ENCODE measurements at regions not wholly inside any gene's neighbourhood (a gene's known extent, or its start where the extent isn't known, plus 50 kb on each side); places are given as distances from the start of the nearest gene placed in this dataset.

DNA sequence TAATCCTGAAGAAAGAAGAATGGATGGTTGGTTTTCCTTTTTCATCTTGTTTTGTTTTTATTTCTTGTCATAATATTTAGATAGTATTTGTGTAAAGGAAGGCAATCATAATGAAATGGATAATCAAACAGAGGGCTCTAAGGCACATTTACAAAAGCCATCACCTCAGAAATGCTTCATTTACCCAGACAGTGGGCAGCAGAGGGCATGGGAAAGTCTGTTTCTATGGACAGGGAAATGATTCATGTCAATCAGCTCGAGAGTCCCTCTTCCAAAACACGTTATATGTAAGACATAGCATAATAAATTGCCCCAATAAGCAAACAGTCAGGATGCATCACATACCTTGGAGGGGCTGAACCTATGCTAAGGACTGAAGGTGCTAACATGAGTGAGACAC lies 426.1 kb downstream of the PLPP3 start:
- no peak for DNase-seq (ENCODE audit: low spot score)

DNA sequence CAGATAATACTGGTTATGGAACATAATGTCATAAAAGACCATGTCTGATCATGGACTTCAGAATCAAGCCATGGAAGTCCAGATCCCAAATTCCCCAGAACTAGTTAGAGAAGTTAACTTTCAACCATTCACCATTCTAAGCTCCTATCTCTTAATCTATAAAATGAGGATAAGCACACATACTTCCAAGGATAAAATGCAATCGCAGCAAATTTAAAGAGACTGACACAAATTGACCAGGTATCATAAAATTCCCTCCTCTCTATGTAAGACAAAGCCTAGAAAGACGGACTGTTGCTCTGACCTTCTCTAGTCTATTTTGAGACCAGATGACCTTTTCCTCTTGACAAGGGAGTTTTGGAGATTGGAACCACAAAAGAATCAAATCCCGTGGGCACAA lies 426.7 kb downstream of the PLPP3 start:
- DNase-seq (ENCODE audit: low spot score), result no peak

DNA sequence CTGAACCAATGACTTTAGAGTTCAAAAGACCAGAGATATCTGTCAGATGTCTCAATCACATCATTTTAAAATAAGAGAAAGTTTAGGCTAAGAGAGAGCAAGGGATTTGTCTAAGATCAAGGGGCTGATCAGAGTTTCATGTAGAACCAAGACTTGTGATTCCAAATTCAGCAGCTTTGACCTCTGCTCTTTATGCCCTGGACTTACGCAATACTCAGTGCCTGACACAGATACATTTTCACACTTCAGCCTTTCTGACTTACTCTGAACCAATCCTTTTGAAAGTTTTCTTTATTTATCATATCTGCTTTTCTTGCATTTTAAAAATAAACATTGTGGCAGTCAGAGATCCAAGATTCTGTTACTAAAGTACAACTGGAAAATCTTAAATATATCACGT lies 428.0 kb downstream of the PLPP3 start:
- no peak for DNase-seq (ENCODE audit: low spot score)

DNA sequence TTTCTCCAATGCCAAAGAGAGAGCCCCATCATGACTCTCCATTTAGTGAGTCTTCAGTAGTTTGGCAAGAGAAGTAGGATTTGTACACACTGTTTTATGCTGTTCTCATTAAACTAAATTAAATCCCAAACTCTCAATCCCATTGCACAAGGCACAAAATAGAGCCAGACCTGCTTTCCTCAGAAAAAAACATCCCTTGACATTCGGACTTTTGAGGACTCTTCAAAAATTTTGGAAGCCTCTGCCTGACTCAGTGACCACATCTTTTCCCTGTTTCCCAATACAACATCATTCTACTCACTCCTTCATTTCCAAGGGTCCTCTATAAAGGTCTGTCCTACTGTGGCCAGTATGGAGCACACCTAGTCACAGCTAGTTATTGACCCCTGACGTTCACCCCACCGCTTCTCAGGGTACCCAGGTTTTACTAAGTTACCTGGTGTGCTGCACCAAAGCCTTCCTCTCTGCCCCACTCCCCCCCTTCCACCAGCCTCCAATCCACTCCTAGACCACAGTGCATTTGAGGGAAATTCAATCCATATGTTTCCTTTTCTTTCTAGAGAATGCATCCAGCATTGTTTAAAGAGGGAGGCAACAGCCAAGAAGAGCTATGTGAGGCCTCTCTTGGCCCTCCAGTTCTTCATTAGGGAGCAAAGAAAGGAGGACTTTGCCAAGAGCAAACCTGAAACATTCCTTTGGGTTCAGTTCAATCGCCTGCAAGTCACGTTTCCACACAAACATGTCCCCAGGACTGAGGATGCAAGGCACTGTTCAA lies 428.7 kb downstream of the PLPP3 start:
- DNase-seq (ENCODE audit: low spot score), result no peak

DNA sequence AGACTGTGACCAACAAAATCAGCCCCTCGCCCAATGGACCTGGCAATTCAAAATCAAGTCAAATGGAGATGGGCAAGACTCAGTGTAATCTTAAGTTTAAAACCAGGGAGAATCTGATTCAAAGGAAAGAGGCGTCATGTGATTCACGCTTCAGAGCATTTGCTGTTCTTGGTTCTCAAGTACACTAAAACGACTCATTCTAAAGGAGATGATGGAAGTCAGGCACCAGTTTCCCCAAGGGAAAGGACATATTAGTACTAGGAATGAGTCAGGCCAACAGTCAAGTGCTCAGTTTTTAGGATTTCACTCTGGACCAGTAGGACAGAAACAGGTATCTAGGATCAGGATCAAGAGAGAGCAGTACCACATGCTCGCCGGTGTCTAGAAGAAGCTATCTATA lies 429.6 kb downstream of the PLPP3 start:
- DNase-seq (ENCODE audit: low spot score), result no peak

DNA sequence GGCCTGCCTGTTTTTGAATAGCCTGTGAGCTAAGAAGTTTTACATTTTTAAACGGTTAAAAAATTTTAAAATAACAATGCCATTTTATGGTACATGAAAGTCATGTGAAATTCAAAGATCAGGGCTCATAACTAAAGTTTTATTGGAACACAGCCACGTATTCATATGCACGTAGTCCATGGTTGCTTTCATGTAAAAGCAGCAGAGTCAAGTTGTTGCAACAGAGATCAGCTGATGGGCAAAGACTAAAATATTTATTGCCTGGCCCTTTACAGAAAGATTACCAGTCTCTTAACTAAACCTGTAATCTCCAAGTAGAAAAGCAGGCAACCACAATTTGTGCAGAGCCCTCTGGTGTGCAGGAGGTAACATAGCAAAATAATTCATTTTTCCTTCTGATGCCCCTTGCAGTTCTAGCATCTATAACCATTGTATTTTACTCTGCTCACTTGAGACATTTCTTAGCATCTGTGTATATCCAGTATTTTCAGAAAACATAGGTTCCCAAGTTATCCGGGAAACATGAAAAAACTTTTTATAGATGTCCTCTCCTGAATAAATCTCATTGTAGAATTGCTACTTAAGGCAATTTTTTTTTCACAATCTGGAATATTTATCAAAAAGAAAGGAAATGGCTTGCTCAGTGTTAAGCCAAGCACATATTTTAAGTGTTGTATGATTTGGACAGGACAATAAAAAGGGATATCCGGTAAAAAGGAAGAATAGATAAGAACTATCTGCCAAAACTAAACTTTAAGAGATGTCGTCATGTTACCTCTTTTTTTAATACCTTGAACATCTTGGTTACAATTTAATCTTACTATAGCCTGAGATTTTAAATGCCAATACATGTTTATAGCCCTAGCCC lies 430.8 kb downstream of the PLPP3 start:
- DNase-seq (ENCODE audit: low spot score), result peak; percentile 4

DNA sequence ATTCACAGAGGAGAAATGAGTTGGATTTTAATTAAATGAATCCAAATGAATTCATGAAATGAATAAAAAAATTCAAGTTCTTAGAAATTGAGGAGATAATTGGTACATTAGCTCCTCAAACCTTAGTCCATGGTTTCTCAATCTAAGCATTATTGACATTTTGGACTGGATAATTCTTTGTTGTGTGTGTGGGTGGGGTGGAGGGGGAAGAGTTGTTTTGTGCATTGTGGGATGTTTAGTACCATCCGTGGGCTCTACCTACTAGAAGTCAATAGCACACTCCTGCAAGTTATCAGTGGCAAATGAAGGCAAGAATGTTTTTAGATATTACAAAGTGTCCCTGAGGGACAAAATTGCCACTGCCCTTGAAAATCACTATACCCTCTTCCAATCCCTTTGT lies 431.9 kb downstream of the PLPP3 start:
- no peak for DNase-seq (ENCODE audit: low spot score)

DNA sequence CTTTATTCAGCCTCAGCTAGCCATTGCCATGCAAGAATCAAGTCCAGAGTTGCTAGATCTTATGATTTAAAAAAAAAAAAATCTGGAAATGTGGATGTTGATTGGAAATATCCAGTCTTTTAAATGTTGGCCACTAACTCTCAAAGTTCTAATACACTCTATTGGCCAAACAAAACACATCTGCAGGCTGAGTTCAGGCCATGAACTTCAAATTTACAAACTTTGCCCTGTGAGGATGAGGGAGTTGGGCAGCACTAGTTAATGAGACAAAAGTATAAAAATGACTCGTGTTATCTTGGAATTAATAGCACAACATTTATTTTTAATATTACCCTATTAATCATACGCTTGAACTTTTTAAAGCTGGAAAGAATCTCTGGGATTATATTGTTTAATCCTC lies 432.3 kb downstream of the PLPP3 start:
- DNase-seq (ENCODE audit: low spot score), result no peak

DNA sequence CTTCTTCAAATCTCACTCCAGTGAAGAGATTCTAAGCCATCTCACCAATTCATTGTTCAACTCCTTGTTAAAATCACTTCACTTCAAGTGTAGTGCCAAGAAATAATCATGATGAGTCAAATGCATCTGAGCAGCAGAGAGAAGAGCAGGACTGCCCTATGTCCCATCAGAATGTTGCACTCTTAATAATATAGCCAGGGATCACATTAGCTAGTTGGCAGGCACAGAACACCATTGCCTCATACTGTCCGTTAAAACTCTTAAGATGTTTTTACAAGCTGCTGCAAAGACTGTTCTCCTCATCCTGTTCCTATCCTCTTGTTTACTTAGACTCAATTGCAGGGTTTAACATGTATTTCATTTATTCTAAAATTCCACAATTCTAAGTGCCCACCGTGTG lies 432.9 kb downstream of the PLPP3 start:
- no peak for DNase-seq (ENCODE audit: low spot score)

DNA sequence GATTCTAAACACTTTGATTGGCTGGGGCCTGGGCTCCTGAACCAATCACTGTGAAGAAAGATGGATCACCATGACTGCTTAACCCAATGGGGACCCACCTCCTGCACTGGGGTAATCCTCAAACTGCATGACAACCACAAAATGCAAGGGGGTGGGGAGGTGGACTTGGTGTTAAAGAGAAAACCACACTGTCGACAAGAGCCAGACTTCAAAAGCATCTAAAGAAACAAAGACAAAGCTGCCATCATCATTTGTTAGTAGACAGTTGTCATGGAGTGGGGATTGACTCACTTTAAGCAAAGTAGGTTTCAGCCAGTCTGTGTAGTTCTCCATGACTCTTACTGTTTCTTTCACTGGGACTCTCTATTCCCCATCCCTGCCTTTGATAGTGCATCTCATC lies 433.8 kb downstream of the PLPP3 start:
- DNase-seq (ENCODE audit: low spot score), result no peak

DNA sequence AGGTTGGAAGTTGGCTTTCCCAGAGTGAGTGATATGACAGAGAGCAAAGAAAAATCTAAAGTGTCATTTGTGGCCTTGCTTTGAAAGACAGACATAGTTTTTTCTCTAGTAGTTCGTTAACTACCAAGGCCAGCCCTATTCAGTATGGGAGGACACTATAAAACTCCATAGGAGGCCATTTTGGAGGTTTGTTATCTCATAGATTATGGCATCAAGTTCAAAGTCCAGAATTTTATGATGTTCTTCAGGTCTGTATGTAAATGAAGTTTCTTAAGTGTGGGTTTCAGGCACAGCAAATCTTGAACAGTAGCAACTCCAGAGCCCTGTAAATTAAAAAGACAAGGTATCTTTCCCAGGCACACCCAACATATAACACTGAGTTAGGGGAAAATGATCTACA lies 437.1 kb downstream of the PLPP3 start:
- no peak for DNase-seq (ENCODE audit: low spot score)

DNA sequence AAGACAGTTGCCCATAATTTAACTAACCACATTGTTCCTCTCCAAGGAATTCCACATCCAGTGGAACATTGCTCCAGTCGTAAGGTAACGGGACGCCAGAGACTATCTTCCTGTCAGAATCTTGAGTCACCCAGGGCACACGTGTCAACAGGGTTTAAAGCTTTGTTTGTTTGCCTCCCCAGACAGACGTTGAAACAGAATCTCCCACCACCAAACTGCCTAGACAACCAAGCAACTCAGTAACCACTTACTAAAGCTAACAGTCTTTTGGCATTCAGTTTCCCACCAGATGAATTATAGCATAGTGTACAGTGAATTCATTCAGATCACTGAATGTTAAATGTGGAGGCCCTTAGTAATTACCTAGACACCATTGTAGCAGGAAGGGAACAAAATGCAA lies 439.5 kb downstream of the PLPP3 start:
- DNase-seq (ENCODE audit: low spot score), result no peak

DNA sequence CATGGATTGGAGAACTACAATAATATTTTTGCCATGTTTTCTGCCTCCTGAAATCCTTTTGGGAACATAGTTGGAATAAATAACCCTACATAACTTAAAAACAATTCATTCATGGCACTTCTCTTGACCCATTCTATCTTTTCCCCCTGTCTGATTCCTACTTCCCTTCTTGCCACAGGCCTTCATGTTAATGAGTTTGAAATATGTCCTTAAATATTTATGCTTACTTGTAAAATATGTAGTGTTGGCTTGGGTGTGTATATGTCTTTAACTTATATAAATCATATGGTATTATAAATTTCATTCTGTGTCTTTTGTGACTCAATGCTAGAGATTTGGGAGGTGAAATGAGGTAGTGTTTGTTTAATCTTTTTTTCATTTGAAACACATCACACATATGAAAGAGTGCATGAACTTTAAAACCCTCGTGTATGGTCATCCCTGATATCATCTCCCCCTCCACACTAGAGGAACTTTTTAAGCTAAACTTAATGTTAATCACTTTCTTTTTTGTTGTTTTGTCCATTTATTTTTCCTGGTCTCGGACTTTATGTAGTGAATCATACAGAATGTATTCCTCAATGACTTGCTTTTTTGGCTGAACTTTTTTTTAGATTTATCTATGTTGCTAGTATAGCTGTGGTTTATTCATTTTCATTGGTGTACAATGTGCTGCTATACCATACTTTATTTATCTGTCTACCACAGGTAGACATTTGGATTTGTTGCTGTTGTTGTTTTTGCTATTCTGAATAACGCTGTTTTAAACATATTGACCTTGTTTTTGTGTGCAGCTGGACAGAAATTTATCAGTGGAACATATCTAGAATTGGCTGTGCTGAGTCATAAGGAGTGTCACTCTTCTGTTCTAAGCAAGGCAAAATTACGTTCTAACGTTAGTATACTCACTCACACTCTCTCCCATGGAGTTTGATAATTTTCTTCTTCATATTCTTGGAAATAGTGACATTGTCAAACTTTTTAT lies 441.6 kb downstream of the PLPP3 start:
- DNase-seq (ENCODE audit: low spot score), result peak; percentile 4

DNA sequence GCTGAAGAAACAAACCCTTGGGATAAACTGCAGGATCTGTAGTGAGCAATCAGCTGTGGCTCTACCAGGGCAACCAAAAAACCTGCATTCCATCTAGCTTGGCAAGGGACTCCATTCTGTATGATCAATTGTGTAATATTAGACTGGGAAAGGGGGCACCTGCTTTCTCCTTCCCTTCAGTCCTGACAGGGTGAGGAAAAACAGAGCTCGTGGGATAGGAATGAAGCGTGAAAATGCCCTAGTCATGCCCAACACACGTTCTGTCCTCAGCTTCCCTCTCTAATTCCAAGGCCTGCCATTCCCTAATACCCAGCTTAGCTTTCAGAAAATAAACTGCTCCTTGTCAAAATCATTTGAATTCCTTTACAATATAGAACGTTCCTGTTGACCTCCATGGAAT lies 442.3 kb downstream of the PLPP3 start:
- DNase-seq (ENCODE audit: low spot score), result no peak

DNA sequence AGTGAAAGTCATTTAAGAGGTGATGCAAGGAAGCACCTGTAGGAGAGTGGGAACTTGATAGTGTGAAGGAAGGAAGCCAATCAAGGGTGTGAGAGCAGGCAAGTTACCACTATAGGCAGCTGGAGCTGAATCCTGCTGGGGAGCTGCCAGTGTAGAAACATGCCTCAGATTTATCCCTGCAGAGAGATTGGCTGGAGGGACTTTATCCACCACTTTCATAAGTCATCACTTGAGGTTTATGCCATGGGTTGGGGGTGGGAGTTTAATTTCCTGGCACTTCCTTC lies 443.6 kb downstream of the PLPP3 start:
- DNase-seq (ENCODE audit: low spot score), result no peak

DNA sequence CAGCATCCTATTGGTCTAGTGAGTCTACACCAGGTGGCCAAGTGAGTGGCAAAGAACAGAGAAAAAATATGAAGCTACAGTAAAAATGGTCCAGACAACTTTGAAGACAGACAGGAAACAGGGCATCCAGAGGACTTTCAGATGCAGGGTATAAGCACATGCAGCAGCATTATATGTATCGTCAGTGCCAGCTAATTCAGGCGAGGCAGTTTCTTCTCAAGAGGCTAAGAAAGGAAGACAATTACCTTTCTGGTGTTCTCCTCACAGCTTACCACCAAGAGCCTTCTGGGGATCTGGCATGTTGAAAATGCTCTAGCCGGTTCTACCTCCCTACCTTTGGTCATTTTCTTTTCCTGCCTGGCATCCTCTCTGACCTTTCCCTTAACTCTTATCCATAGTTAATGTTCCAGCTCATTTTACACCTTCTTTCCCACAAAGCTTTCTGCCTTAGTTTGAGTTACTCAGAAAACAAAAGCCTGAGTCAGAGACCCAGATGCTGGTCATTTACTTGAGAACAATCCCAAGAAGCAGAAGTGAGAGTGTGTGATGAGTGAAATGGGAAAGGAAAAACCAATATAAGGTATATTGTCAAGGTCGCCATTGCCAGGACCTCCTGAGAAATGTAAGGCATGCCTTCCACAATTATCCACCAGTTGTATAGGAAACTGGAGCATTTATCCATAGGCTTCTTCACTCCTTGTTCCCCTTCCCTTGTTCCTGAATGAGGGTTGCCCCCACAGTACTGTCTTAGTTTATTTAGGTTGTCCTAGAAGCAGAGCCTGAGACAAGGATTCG lies 444.1 kb downstream of the PLPP3 start:
- DNase-seq (ENCODE audit: low spot score), result no peak

DNA sequence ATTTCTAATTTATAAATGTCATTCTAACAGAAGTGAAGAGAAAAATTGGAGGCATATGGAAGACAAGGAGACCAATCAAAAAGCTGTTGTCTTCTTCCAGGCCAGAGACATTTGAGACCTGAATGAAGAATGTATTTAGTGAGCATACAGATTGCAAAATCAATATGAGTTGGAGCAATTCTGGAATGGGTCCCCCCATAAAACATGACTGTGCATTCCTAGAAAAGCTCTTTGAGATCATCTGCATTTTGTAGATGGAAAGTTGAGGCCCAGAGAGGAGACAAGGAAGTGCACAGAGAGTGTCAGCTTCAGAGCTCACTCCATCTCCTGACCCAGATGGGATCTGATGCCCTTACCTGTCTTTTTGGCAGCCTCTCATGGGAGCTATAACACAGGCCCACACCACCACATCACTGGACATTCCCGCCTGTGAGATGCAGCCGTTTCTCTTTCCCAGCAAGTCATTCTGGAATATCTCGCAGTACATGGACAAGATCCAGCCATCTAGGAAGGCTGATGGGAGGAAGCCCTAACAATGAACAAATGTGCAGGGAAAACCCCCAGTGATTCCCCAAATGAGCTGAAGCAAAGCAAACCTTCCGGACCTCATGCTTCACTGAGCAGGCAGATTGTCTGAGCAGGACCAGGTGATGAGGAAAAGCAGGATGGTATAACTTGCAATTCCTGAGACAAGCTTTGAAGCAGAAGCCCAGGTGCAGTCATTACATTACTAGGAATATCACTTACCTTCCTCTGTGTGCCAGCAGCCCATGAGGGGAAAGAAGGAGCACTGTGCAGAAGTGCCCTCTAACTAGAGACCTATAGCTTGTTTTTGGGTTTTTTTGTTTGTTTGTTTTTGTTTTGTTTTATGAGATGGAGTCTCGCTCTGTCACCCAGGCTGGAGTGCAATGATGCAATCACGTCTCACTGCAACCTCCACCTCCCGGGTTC lies 445.6 kb downstream of the PLPP3 start:
- DNase-seq (ENCODE audit: low spot score), result no peak

DNA sequence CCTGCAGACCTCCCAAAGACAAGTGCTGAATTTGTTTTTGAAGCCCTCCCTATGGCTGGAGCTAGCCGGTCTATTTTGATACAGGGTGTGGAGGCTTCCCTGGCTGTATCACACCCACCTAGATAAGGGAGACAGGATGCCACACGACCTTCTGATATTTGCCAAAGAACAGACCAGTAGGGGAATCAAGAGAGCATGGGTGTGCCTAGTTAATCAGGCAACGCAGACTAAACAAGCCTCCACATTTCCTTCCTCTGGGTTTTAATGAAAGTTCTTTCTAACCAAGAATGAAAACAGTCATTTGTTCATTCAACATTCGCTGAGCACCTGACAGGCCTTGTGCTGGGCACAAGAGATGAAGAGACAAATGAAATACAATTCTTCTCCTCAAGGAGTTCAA lies 446.8 kb downstream of the PLPP3 start:
- no peak for DNase-seq (ENCODE audit: low spot score)

DNA sequence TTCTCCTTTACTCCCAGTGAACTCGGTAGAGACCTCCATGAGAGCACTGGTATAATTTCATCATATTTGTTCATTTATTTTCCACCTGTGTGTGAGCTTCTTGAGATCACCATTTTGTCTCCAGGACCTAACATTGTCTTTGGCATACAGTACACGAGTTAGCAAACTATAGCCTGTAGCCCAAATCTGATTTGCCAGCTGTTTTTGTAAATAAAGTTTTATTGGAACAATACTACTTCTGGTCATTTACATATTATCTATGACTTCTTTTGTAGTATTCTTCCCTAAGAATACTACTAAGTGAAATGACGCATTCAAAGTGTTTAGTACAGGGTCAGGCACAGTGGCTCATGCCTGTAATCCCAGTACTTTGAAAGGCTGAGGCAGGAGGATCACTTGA lies 449.5 kb downstream of the PLPP3 start:
- DNase-seq (ENCODE audit: low spot score), result no peak

DNA sequence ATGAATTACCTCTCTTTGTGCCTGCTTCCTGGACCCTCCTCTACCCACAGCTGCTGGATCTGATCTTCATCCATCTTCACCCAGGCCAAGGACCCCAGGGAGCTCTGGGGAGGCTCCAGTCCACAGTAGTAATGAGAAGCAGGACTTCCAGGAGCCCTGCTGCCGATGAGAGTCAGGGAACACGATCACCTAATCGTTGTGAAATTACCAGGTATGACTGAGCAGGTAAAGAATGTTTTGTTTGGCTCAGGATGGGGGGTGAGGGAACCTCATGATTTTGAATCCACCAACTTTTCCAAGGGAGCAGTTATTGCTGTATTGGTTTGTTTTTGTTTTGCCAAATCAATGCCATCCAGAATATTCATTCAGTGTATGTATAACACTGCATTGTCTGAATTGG lies 454.0 kb downstream of the PLPP3 start:
- no peak for DNase-seq (ENCODE audit: low spot score)

Measured in A172 (cell line).